ENCODE measurements at regions not wholly inside any gene's neighbourhood (a gene's known extent, or its start where the extent isn't known, plus 50 kb on each side); places are given as distances from the start of the nearest gene placed in this dataset.

- peak in 1 of 2 experiments; percentile 23 for DNase-seq (ENCODE audit: low read depth in 1 of 2, low spot score in 1 of 2)
- H3K4me2 ChIP-seq, result no peak overlapping the region
- no peak overlapping the region for H3K27ac ChIP-seq
- TF ChIP-seq USF2 (IDR thresholded peaks at IDR 0.05) (peak; percentile 48), MYC (IDR thresholded peaks at IDR 0.05; ENCODE audit: borderline replicate concordance, low read length) (no peak)
- H3K4me1 ChIP-seq, result peaks cover 10% of the 10 kb centered on the region
- no peaks in the 10 kb centered on the region for H3K9me3 ChIP-seq
- peak; percentile 28 to 39; a peak in 1 of 6 replicates for ATAC-seq
- no peak overlapping the region for H3K4me3 ChIP-seq
- ChIA-PET POLR2A (no interaction called here), CTCF (interaction anchor here (1.0 kb wide), 1 partner anchor 8 kb away, joined by 3 read pairs; no protein-coding TSS in a partner anchor)
- peak; percentile 65 for FAIRE-seq
- WGBS (ENCODE audit: missing lambda C conversion rate), result 25% methylated on average over 3 of the region's 3 CpGs
Measured at GRCh38 chr3:36600404-36600803, 163.9 kb downstream of the DCLK3 start.
